ENCODE measurements at regions not wholly inside any gene's neighbourhood (a gene's known extent, or its start where the extent isn't known, plus 50 kb on each side); places are given as distances from the start of the nearest gene placed in this dataset.

DNA sequence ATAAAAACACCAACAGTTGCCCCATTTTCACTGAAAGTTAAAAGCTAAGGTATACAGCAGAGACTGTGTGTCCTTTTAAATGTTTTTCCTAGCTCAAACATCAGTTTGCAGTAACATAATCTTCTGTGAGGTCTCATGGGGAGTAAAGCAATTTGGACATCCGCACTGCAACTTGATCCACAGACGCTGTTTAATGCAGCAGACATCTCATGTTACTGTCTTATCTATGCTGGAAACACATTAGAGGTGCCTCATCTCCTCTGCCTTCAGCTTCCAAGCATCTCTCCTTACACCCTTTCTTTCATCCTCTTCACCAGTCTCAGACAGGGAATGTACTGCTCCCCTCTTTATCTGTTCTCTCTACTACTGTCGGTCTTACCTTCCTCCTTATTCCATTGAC is 53.7 kb upstream of the ATP11B start:
- Histone ChIP-seq H3K36me3 (ENCODE audit: control insufficient read depth, insufficient read depth, low read length) (no peaks in the 10 kb centered on the region), H3K4me3 (replicated peaks; ENCODE audit: low read depth, low read length) (no peak overlapping the region), H3K27me3 (replicated peaks; ENCODE audit: control insufficient read depth, insufficient read depth, low read length) (no peaks in the 10 kb centered on the region)
- DNase-seq (ENCODE audit: extremely low read depth, insufficient read length): no peak
- TF ChIP-seq, protein P1, sequence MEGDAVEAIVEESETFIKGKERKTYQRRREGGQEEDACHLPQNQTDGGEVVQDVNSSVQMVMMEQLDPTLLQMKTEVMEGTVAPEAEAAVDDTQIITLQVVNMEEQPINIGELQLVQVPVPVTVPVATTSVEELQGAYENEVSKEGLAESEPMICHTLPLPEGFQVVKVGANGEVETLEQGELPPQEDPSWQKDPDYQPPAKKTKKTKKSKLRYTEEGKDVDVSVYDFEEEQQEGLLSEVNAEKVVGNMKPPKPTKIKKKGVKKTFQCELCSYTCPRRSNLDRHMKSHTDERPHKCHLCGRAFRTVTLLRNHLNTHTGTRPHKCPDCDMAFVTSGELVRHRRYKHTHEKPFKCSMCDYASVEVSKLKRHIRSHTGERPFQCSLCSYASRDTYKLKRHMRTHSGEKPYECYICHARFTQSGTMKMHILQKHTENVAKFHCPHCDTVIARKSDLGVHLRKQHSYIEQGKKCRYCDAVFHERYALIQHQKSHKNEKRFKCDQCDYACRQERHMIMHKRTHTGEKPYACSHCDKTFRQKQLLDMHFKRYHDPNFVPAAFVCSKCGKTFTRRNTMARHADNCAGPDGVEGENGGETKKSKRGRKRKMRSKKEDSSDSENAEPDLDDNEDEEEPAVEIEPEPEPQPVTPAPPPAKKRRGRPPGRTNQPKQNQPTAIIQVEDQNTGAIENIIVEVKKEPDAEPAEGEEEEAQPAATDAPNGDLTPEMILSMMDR (IDR thresholded peaks at IDR 0.05; ENCODE audit: insufficient read depth, low read length, poor library complexity, severe bottlenecking): no peak

DNA sequence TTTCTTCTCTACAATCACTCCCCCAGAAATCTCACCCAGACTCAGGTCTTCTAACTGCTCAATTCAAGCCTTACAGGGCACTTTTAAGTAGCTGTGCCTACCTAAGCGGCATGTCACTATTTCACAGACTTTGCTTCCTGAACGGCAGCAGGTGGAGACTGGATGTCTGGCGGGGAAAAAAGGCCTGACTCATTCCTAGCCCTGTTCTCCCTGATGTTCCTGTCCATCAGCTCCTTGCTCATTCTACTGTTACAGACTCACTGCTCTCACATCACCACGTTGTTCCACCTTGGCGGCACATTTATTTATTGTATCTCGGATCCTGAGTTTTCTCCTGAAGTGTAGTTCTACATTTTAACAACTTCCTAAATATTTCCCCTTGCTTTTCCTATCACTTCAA is 52.6 kb upstream of the ATP11B start:
- Histone ChIP-seq H3K4me3 (replicated peaks; ENCODE audit: low read depth, low read length) (no peak overlapping the region), H3K27me3 (replicated peaks; ENCODE audit: control insufficient read depth, insufficient read depth, low read length) (no peaks in the 10 kb centered on the region), H3K36me3 (ENCODE audit: control insufficient read depth, insufficient read depth, low read length) (no peaks in the 10 kb centered on the region)
- DNase-seq (ENCODE audit: extremely low read depth, insufficient read length): no peak
- TF ChIP-seq, protein P1 (IDR thresholded peaks at IDR 0.05; ENCODE audit: insufficient read depth, low read length, poor library complexity, severe bottlenecking): no peak

DNA sequence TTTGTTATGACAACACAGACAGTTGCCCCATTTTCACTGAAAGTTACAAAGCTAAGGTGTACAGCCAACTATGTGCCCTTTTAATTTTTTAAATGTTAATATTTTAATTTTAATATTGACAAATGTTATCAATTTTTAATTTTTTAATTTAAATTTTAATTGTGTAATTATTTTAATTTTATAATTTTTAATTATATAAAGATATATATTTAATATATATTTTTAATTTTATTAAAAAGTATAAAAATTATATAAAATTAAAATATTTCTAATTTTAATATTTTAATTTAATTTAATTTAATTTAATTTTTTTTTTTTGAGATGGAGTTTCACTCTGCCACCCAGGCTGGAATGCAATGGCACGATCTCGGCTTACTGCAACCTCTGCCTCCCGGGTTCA is 52.1 kb upstream of the ATP11B start:
- Histone ChIP-seq H3K4me3 (replicated peaks; ENCODE audit: low read depth, low read length) (no peak overlapping the region), H3K27me3 (replicated peaks; ENCODE audit: control insufficient read depth, insufficient read depth, low read length) (no peaks in the 10 kb centered on the region), H3K36me3 (ENCODE audit: control insufficient read depth, insufficient read depth, low read length) (no peaks in the 10 kb centered on the region)
- TF ChIP-seq, protein P1 (IDR thresholded peaks at IDR 0.05; ENCODE audit: insufficient read depth, low read length, poor library complexity, severe bottlenecking): no peak
- no peak for DNase-seq (ENCODE audit: extremely low read depth, insufficient read length)
